ENCODE measurements at regions not wholly inside any gene's neighbourhood (a gene's known extent, or its start where the extent isn't known, plus 50 kb on each side); places are given as distances from the start of the nearest gene placed in this dataset.

DNA sequence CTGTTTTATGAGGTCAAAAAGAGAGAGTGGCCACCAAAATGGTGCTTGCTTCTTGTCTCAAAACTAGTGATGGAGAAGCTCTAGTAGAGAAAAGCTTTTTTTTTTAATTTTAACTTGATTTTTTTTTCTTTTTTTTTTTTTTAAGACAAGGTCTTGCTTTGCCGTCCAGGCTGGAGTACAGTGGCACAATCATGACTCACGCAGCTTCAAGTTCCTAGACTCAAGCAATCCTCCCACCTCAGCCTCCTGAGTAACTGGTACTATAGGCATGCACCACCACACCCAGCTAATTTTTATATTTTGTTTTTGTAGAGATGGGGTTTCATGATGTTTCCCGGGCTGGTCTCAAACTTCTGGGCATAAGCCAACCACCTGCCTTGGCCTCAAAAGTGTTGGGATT lies 279.0 kb downstream of the TBC1D4 start:
- ChIA-PET CTCF (interaction anchor here (1.1 to 1.7 kb wide), 2 partner anchors 17 to 28 kb away, joined by 3 to 9 read pairs; no protein-coding TSS in a partner anchor), POLR2A (no interaction called here)
- TF ChIP-seq, protein P1, sequence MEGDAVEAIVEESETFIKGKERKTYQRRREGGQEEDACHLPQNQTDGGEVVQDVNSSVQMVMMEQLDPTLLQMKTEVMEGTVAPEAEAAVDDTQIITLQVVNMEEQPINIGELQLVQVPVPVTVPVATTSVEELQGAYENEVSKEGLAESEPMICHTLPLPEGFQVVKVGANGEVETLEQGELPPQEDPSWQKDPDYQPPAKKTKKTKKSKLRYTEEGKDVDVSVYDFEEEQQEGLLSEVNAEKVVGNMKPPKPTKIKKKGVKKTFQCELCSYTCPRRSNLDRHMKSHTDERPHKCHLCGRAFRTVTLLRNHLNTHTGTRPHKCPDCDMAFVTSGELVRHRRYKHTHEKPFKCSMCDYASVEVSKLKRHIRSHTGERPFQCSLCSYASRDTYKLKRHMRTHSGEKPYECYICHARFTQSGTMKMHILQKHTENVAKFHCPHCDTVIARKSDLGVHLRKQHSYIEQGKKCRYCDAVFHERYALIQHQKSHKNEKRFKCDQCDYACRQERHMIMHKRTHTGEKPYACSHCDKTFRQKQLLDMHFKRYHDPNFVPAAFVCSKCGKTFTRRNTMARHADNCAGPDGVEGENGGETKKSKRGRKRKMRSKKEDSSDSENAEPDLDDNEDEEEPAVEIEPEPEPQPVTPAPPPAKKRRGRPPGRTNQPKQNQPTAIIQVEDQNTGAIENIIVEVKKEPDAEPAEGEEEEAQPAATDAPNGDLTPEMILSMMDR (IDR thresholded peaks at IDR 0.05; ENCODE audit: control extremely low read depth, extremely low read depth, low read depth, missing control alignments) = no peak
- no peak for DNase-seq (ENCODE audit: extremely low spot score)

GRCh38 chr13:75197803-75198202 lies 284.2 kb downstream of the TBC1D4 start:
- TF ChIP-seq, protein P1 (IDR thresholded peaks at IDR 0.05; ENCODE audit: control extremely low read depth, extremely low read depth, low read depth, missing control alignments) = no peak
- CTCF ChIA-PET = no interaction called here
- no peak for DNase-seq (ENCODE audit: extremely low spot score)
- POLR2A ChIA-PET = no interaction called here

DNA sequence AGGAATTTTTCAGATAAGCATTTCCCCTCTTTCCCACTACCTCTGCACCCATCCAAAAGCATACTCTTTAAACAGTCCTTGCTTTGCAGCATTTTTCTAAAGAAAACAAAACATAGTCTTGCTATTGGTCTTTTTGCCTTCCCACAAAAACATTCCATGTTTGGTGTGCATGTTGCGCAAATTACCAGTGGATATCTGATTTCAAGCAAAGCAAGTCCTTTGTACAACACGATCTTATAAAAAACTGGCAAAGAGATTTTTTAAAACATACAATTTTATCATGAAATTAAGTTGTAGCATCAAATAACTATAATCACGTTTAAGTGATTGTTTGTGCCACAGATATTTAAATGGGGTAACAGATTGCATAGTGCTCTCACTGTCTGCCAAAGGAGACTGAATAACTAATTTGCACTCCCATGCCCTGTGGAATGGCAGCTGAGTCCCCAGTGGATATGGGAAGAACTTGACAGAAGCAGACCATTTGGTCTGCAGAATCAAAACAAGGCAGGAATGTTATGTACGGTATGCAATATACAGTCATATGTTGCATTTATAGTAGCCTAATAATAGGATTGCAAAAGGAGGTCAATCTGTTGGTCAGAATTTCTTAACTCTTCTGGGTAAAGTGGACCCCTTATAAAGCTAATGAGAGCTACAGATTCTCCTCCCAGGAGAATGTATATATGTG lies 285.7 kb downstream of the TBC1D4 start:
- POLR2A ChIA-PET = no interaction called here

GRCh38 chr13:75195495-75196146 lies 286.3 kb downstream of the TBC1D4 start:
- TF ChIP-seq, protein P1 (IDR thresholded peaks at IDR 0.05; ENCODE audit: control extremely low read depth, extremely low read depth, low read depth, missing control alignments) = no peak
- CTCF ChIA-PET = no interaction called here
- DNase-seq (ENCODE audit: extremely low spot score) = no peak

More for the DNA sequence above, 285.7 kb downstream of the TBC1D4 start:
- TF ChIP-seq, protein P1 (IDR thresholded peaks at IDR 0.05; ENCODE audit: control extremely low read depth, extremely low read depth, low read depth, missing control alignments) = no peak
- CTCF ChIA-PET = no interaction called here
- no peak for DNase-seq (ENCODE audit: extremely low spot score)

DNA sequence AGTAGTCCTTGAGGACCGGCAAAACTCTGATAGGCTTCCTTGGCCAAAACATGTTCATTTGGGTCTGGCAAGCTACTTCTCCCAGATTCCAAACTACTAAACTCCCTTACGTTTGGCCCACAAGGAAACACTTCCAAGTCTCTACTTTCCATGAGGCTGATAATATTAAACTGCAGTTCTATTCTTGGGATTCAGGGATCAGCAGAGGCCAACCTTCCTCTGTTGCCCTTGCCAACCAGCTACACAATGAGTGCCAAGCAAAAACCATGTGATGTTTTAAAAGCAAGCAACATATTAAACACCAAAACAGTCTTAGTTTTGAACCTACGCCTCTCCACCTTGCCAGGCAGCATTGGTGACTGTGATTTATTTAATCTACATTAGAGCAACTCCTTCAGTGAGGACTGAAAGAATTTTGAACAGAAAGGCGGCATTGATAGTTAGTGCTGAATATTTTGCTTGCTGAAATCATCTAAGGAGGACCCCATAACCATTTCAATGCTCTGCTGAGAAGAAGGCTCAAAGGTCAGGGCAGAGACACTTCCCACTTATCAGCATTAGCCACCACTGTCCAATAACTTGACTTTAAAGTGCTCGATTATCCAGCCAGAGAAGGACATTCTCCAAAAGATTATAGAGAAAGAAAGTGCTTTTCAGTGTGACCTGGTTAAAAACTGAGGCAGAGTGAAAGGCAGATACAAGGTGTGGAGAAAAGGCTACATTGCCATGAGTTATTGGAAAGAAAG lies 287.1 kb downstream of the TBC1D4 start:
- ChIA-PET POLR2A (no interaction called here), CTCF (no interaction called here)
- TF ChIP-seq, protein P1 (IDR thresholded peaks at IDR 0.05; ENCODE audit: control extremely low read depth, extremely low read depth, low read depth, missing control alignments) = no peak
- no peak for DNase-seq (ENCODE audit: extremely low spot score)

More at GRCh38 chr13:75195495-75196146, 286.3 kb downstream of the TBC1D4 start:
- POLR2A ChIA-PET = no interaction called here

DNA sequence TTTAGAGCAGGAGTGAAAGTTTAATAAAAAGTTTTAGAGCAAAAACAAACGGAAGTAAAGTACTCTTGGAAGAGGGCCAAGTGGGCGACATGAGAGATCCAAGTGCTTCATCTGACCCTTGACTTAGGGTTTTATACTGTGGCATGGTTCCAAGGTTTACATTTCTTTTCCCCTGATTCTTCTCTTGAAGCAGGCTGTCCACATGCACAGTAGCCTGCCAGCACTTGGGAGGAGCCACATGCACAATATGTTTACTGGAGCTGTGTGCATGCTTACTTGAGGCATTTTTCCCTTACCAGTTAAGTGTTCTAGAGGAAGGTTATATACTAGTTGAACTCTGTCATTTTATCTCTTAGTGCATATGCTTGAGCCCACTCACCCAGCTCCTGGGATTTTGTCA lies 295.6 kb downstream of the TBC1D4 start:
- TF ChIP-seq, protein P1 (IDR thresholded peaks at IDR 0.05; ENCODE audit: control extremely low read depth, extremely low read depth, low read depth, missing control alignments) = no peak
- POLR2A ChIA-PET = no interaction called here
- DNase-seq (ENCODE audit: extremely low spot score) = no peak
- CTCF ChIA-PET = no interaction called here

All from GM10248 (cell line).